BE2C (cell line): ENCODE measurements at regions not wholly inside any gene's neighbourhood (a gene's known extent, or its start where the extent isn't known, plus 50 kb on each side); places are given as distances from the start of the nearest gene placed in this dataset.

ENCODE experiments used
- DNase-seq: peaks from one replicate; pipeline ENCODE4 v3.0.0-alpha.2; 2020
- H3K27me3 ChIP-seq: fragments of 250-450 bp; sonication (Bioruptor Pico); 2 replicates; pipeline ENCODE4 v1.5.1; 2020; ENCODE audit warnings: mild to moderate bottlenecking
- H3K36me3 ChIP-seq: fragments of 250-450 bp; sonication (Bioruptor Pico); 2 replicates; pipeline ENCODE4 v1.5.1; 2020; ENCODE audit warnings: mild to moderate bottlenecking
- H3K4me1 ChIP-seq: fragments of 250-450 bp; sonication (Bioruptor Pico); 2 replicates; pipeline ENCODE4 v1.5.1; 2020
- H3K4me3 ChIP-seq: 2 replicates; pipeline ENCODE4 v1.5.1; 2011; ENCODE audit warnings: low read depth, low read length
- H3K9me3 ChIP-seq: fragments of 250-450 bp; sonication (Bioruptor Pico); 2 replicates; pipeline ENCODE4 v1.5.1; 2020
- TF ChIP-seq, protein P1 (sequence below): IDR thresholded peaks from 2 replicates; pipeline ENCODE4 v1.5.1; 2012; ENCODE audit warnings: mild to moderate bottlenecking, low read depth, low read length

DNA sequence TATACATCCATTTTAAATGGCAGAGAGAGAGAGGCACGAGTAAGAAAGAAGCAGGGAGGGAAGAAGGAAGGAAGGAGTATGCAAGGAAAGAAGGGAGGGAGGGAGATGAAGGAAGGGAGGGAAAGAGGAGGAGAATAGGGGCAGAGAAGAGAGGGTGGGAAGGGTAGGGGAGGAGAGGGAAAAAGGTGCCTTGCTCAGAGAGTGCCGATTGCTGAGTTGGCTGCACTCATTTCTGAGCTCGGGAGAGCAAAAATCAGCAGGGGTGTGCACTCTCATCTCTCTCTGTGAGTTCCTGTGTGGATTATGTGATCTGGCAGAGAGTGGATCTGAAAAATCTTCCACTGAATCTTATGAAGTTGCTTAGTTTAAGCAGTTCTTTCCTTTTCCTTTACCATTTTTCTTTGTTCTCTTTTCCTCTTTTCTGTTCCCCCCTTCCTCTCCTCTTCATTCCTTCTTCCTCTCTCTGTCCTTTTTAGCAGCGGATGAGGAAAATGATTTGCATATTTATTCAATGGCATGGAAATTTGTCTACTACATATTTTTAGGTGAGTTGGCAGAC, 108.7 kb downstream of the PERP start:
- Histone ChIP-seq H3K9me3 (no peaks in the 10 kb centered on the region), H3K4me3 (no peak overlapping the region), H3K27me3 (no peaks in the 10 kb centered on the region), H3K4me1 (no peaks in the 10 kb centered on the region), H3K36me3 (no peaks in the 10 kb centered on the region)
- no peak for DNase-seq
- TF ChIP-seq, protein P1, sequence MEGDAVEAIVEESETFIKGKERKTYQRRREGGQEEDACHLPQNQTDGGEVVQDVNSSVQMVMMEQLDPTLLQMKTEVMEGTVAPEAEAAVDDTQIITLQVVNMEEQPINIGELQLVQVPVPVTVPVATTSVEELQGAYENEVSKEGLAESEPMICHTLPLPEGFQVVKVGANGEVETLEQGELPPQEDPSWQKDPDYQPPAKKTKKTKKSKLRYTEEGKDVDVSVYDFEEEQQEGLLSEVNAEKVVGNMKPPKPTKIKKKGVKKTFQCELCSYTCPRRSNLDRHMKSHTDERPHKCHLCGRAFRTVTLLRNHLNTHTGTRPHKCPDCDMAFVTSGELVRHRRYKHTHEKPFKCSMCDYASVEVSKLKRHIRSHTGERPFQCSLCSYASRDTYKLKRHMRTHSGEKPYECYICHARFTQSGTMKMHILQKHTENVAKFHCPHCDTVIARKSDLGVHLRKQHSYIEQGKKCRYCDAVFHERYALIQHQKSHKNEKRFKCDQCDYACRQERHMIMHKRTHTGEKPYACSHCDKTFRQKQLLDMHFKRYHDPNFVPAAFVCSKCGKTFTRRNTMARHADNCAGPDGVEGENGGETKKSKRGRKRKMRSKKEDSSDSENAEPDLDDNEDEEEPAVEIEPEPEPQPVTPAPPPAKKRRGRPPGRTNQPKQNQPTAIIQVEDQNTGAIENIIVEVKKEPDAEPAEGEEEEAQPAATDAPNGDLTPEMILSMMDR, result no peak

DNA sequence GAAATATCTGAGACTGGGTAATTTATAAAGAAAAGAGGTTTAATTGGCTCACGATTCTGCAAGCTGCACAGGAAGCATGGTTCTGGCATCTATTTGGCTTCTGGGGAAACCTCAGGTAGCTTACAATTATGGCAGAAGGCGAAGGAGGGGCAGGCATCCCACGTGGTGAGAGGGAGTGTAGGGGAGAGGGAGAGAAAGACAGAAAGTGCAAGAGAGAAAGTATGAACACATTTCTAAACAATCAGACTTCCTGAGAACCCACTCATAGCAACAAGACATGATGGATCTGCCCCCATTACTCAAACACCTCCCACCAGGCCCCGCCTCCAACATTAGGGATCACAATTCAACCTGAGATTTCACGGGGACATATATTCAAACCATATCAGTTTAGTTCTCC, 107.4 kb downstream of the PERP start:
- DNase-seq, result no peak
- Histone ChIP-seq H3K27me3 (no peaks in the 10 kb centered on the region), H3K4me3 (no peak overlapping the region), H3K36me3 (no peaks in the 10 kb centered on the region), H3K9me3 (no peaks in the 10 kb centered on the region), H3K4me1 (no peaks in the 10 kb centered on the region)
- TF ChIP-seq, protein P1, result no peak

DNA sequence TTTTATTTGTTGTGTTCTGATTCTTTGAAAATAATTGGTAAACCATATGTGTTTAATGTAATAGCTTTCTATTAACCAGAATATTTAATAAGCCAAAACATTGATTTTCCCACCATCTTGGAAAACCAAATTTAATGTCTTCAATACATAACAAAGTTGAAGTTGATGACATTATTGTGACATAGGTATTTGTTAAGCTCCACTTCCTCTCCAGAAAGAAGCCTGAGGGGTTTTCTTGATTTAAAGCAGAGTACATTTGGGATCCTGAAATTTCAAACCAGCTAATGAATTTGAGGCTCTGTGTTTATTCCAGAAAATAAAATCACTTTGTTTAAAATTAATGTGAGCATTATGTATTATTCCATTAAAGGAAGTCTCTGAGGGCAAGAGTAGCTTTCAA, 106.3 kb downstream of the PERP start:
- no peaks in the 10 kb centered on the region for H3K4me1 ChIP-seq
- no peak for DNase-seq
- no peaks in the 10 kb centered on the region for H3K27me3 ChIP-seq
- H3K4me3 ChIP-seq, result no peak overlapping the region
- TF ChIP-seq, protein P1, result no peak
- no peaks in the 10 kb centered on the region for H3K9me3 ChIP-seq
- H3K36me3 ChIP-seq, result no peaks in the 10 kb centered on the region

DNA sequence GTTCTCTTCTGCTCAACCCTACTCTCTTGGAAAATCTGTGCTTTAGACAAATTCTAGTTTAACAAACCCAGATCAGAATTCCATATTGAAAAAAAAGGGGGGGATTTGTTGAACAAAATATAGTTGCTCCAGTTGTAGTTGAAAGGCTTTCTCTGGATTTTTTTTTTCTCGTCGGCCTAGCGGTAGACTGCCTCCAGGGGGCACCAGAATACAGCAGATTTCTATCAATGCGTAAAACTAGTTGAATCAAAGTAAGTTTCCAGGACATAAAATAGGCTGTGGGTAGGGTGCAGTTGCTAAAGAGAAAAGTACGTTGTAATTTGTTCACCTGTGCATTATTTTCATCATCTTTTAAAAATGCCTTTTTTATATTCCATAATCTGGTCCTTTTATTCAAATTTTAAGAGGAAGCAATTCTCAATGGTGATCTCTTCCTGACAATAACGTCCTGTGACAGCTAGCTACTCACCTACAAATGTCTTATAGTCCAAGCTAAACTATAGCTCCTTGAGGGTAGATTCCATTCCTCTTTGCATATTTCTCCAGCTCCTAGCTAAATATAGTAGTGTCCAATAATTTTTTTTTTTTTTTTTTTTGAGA, 105.4 kb downstream of the PERP start:
- no peaks in the 10 kb centered on the region for H3K9me3 ChIP-seq
- H3K36me3 ChIP-seq, result no peaks in the 10 kb centered on the region
- DNase-seq, result peak; percentile 49
- H3K4me1 ChIP-seq, result no peaks in the 10 kb centered on the region
- TF ChIP-seq, protein P1, result peak; percentile 94
- H3K27me3 ChIP-seq, result no peaks in the 10 kb centered on the region
- no peak overlapping the region for H3K4me3 ChIP-seq

DNA sequence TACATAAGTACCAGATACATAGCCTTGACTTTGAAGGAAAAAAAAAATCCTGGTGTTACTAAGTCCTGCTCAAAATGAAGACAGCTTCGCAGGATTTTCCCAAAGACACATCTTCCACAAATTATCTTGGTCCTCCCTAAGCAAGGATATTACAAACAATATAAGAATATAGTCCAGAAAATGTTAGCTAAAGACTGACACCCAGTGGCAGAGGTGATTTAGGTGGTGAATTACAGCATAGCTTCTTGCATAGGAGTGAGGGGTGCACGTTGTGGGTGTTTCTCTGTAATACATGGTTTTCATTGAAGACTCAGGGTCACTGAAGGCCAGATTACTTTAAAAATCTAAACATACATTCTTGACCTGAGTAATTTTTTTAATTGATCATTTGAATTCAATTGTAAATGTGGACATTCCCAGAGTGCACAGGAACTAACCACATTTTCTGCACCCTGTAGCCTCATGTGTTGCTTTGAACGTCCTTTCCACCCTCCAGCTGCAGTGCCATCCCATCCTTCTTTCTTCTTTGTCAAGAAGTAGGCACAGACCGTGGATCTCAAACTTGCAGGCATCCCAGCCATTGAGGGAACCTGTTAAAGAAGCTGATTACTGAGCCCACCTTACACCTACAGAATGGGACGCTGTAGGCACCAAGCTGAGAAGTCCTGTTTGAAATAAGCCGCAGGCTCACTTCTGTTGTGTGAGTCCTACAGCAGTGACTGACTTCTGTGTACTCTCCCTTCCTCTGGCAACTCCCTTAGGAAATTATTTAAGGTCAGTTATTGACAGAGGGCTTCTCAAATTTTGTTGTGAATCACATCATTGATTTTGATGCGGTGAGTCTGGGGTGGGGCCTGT, 102.6 kb downstream of the PERP start:
- TF ChIP-seq, protein P1, result peak; percentile 43
- Histone ChIP-seq H3K4me3 (no peak overlapping the region), H3K27me3 (no peaks in the 10 kb centered on the region), H3K36me3 (no peaks in the 10 kb centered on the region), H3K4me1 (no peaks in the 10 kb centered on the region), H3K9me3 (no peaks in the 10 kb centered on the region)
- DNase-seq, result no peak

DNA sequence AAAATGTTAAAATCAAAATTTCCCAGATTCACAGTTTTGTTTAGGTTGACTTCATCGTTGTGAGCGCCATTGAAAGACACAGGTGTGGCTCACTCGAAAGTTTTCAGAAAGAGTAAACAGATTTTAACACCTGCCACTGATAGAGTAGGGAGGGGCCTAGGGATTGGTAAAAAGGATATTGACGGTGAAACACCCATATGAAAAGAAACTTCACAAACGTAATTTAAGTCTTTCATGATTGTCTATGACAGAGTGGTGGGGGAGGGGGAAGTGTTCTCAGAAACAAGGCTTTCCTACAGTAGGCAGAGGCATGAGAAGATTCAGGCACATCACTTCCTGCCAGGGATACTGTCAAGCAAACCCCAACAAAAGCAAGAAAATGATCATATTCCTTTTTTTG, 101.4 kb downstream of the PERP start:
- DNase-seq, result no peak
- no peaks in the 10 kb centered on the region for H3K9me3 ChIP-seq
- TF ChIP-seq, protein P1, result no peak
- H3K4me1 ChIP-seq, result no peaks in the 10 kb centered on the region
- no peaks in the 10 kb centered on the region for H3K27me3 ChIP-seq
- no peaks in the 10 kb centered on the region for H3K36me3 ChIP-seq
- no peak overlapping the region for H3K4me3 ChIP-seq
